Vagina (tissue), 2 donors: ENCODE measurements at regions not wholly inside any gene's neighbourhood (a gene's known extent, or its start where the extent isn't known, plus 50 kb on each side); places are given as distances from the start of the nearest gene placed in this dataset.

ENCODE experiments used
- POLR2A ChIP-seq, 2 donors: fragments of 450-650 bp; IDR thresholded peaks; one replicate each; pipeline ENCODE4 v1.6.1; 2017; ENCODE audit warnings: antibody characterized with exemption in 2 of 2, mild to moderate bottlenecking in 2 of 2, moderate library complexity in 2 of 2
- TF ChIP-seq, protein P1 (sequence below), 3 experiments: fragments of 450-650 bp in 2 of 3; fragments of 200-600 bp in 1 of 3; sonication (generic) in 1 of 3; IDR thresholded peaks; one replicate each; pipeline ENCODE4 v1.5.1; 2017 to 2019; ENCODE audit warnings: antibody characterized with exemption in 3 of 3, mild to moderate bottlenecking in 2 of 3, moderate library complexity in 2 of 3

DNA sequence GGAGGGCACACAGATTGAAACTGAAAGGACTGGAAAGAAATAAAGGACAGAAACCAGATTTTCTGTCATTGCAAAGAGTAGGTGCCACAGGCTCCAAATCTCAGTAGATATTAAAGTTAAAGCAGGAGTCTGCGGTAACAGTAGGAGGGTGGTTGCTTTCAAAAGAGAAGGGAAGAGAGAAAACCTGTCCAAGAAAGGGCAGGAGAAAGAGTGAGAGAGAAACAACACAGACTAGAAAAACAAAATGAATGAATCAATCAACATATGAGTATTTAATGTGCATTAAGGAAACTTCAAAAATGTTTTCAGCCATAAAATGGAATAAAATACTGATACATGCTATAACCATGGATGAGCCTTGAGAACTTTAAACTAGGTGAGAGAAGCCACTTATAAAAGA lies 143.1 kb upstream of the CTAGE1 start:
- TF ChIP-seq, protein P1, sequence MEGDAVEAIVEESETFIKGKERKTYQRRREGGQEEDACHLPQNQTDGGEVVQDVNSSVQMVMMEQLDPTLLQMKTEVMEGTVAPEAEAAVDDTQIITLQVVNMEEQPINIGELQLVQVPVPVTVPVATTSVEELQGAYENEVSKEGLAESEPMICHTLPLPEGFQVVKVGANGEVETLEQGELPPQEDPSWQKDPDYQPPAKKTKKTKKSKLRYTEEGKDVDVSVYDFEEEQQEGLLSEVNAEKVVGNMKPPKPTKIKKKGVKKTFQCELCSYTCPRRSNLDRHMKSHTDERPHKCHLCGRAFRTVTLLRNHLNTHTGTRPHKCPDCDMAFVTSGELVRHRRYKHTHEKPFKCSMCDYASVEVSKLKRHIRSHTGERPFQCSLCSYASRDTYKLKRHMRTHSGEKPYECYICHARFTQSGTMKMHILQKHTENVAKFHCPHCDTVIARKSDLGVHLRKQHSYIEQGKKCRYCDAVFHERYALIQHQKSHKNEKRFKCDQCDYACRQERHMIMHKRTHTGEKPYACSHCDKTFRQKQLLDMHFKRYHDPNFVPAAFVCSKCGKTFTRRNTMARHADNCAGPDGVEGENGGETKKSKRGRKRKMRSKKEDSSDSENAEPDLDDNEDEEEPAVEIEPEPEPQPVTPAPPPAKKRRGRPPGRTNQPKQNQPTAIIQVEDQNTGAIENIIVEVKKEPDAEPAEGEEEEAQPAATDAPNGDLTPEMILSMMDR (IDR thresholded peaks at IDR 0.05), result no peak
- no peak for TF ChIP-seq POLR2A (IDR thresholded peaks at IDR 0.05)
